T-cell (primary cell): ENCODE measurements at regions not wholly inside any gene's neighbourhood (a gene's known extent, or its start where the extent isn't known, plus 50 kb on each side); places are given as distances from the start of the nearest gene placed in this dataset.

ENCODE experiments used
- ATAC-seq, 4 experiments: fragments of 200-7000 bp in 3 of 4; fragments of 150-1000 bp in 1 of 4; cut with Tn5 transposase; replicated peaks in 1 of 4; 1 replicate in 3 of 4; 2 replicates in 1 of 4; pipeline ENCODE4 v1.10.0; 2021; ENCODE audit warnings: moderate library complexity in 3 of 4, mild to moderate bottlenecking in 2 of 4, moderate number of reproducible peaks in 1 of 4
- CTCF ChIA-PET, 2 donors: fragments of 300-600 bp; sonication (Branson Sonifier 250); formaldehyde crosslinking; loops; one replicate each; lab custom pipeline; 2022; ENCODE audit warnings: antibody characterized with exemption in 2 of 2; lab: Charles Lee
- POLR2A ChIA-PET, 2 donors: fragments of 300-600 bp; sonication (Branson Sonifier 250); formaldehyde crosslinking; loops; one replicate each; lab custom pipeline; 2022; ENCODE audit warnings: antibody characterized with exemption in 2 of 2; lab: Charles Lee
- DNase-seq, 35 experiments: peaks; one replicate each; pipeline versions ENCODE4 v3.0.0 to v3.0.0-alpha.2; 2013 to 2023
- H3K27ac ChIP-seq: one replicate; pipeline ENCODE4 v1.5.1; 2013; ENCODE audit warnings: low read length
- H3K27me3 ChIP-seq, 2 experiments: replicated peaks in 1 of 2; 1 replicate in 1 of 2; 2 replicates in 1 of 2; pipeline versions ENCODE4 v1.6.1 to v1.7.0; 2013; ENCODE audit warnings: low read length in 1 of 2, mixed read lengths in 1 of 2; ENCODE audit not compliant: control insufficient read depth in 2 of 2, insufficient read depth in 2 of 2; ENCODE audit errors: extremely low read depth in 1 of 2
- H3K36me3 ChIP-seq, 2 donors: 1 replicate in 1 of 2; 2 replicates in 1 of 2; pipeline versions ENCODE4 v1.6.1 to v1.7.0; 2013; ENCODE audit warnings: low read length in 1 of 2; ENCODE audit not compliant: control insufficient read depth in 2 of 2, insufficient read depth in 1 of 2; ENCODE audit errors: extremely low read depth in 1 of 2
- H3K4me1 ChIP-seq, 2 experiments: 1 replicate in 1 of 2; 2 replicates in 1 of 2; pipeline versions ENCODE4 v1.6.1 to v1.7.0; 2013; ENCODE audit warnings: low read length in 2 of 2, mixed read lengths in 1 of 2; ENCODE audit not compliant: insufficient read depth in 2 of 2, control insufficient read depth in 1 of 2; ENCODE audit errors: extremely low read depth in 1 of 2
- H3K4me3 ChIP-seq, 2 donors: 1 replicate in 1 of 2; 2 replicates in 1 of 2; pipeline versions ENCODE4 v1.5.1 to v1.7.0; 2013; ENCODE audit warnings: mild to moderate bottlenecking in 2 of 2, low read length in 1 of 2, moderate library complexity in 1 of 2; ENCODE audit not compliant: control insufficient read depth in 1 of 2; ENCODE audit errors: extremely low read depth in 1 of 2
- H3K9me3 ChIP-seq: 2 replicates; pipeline ENCODE4 v1.7.0; 2013
- H3K27ac Mint-ChIP-seq, 2 donors: one replicate each; pipeline ENCODE4 v1.8.0; 2020 to 2021; ENCODE audit warnings: mild to moderate bottlenecking in 2 of 2, mixed read lengths in 2 of 2
- H3K27me3 Mint-ChIP-seq, 2 donors: one replicate each; pipeline ENCODE4 v1.8.0; 2021 to 2022; ENCODE audit warnings: mixed read lengths in 2 of 2
- H3K36me3 Mint-ChIP-seq: one replicate; pipeline ENCODE4 v1.8.0; 2021; ENCODE audit warnings: mixed read lengths
- H3K4me1 Mint-ChIP-seq, 3 donors: one replicate each; pipeline ENCODE4 v1.8.0; 2020 to 2022; ENCODE audit warnings: mixed read lengths in 3 of 3, mild to moderate bottlenecking in 1 of 3
- H3K4me3 Mint-ChIP-seq, 3 donors: one replicate each; pipeline ENCODE4 v1.8.0; 2020 to 2022; ENCODE audit warnings: mild to moderate bottlenecking in 3 of 3, mixed read lengths in 3 of 3, moderate library complexity in 3 of 3
- H3K9me3 Mint-ChIP-seq, 3 donors: one replicate each; pipeline ENCODE4 v1.8.0; 2020 to 2022; ENCODE audit warnings: mixed read lengths in 3 of 3
- WGBS: methylation state at CpG from one replicate; pipeline ENCODE4 v1.1.5; 2013; ENCODE audit warnings: missing lambda C conversion rate; ENCODE audit not compliant: insufficient coverage; 5-methylcytosine and 5-hydroxymethylcytosine counted together

GRCh38 chr5:68544648-68545552 is 329.3 kb downstream of the PIK3R1 start:
- H3K27ac Mint-ChIP-seq: no peak overlapping the region
- Histone ChIP-seq H3K4me3 (no peak overlapping the region), H3K9me3 (no peaks in the 10 kb centered on the region), H3K36me3 (no peaks in the 10 kb centered on the region), H3K27me3 (peaks cover 0 to 6% of the 10 kb centered on the region in 2 experiments), H3K4me1 (no peaks in the 10 kb centered on the region), H3K27ac (no peak overlapping the region)
- H3K9me3 Mint-ChIP-seq: no peaks in the 10 kb centered on the region
- POLR2A ChIA-PET: interaction anchor here in 1 of 2 donors (0.5 kb wide), 1 partner anchor 1856 kb away, joined by 3 read pairs; no protein-coding TSS in a partner anchor
- no peak overlapping the region for H3K4me3 Mint-ChIP-seq
- peaks cover 5 to 8% of the 10 kb centered on the region in 2 donors for H3K27me3 Mint-ChIP-seq
- H3K36me3 Mint-ChIP-seq: no peaks in the 10 kb centered on the region
- no peak for DNase-seq
- WGBS: no CpG with 5 or more reads among the region's 14 CpGs
- CTCF ChIA-PET: no interaction called here
- ATAC-seq: no peak
- peaks cover 3 to 8% (median 8%) of the 10 kb centered on the region in 3 donors for H3K4me1 Mint-ChIP-seq

GRCh38 chr5:68545636-68546295 is 330.2 kb downstream of the PIK3R1 start:
- ChIA-PET CTCF (no interaction called here), POLR2A (no interaction called here)
- no peaks in the 10 kb centered on the region for H3K9me3 ChIP-seq
- H3K4me1 ChIP-seq: no peaks in the 10 kb centered on the region
- H3K27me3 ChIP-seq: peaks cover 0 to 5% of the 10 kb centered on the region in 2 experiments
- no peak overlapping the region for H3K4me3 ChIP-seq
- WGBS: 91% methylated on average over 4 of the region's 7 CpGs
- peaks cover 3% of the 10 kb centered on the region in 2 donors for H3K27me3 Mint-ChIP-seq
- H3K9me3 Mint-ChIP-seq: no peaks in the 10 kb centered on the region
- H3K4me3 Mint-ChIP-seq: no peak overlapping the region
- ATAC-seq (no peak), DNase-seq (no peak)
- H3K4me1 Mint-ChIP-seq: peaks cover 3 to 8% (median 8%) of the 10 kb centered on the region in 3 donors
- H3K36me3 Mint-ChIP-seq: no peaks in the 10 kb centered on the region
- no peak overlapping the region for H3K27ac ChIP-seq
- H3K27ac Mint-ChIP-seq: no peak overlapping the region
- no peaks in the 10 kb centered on the region for H3K36me3 ChIP-seq

GRCh38 chr5:68547056-68547455 is 331.5 kb downstream of the PIK3R1 start:
- H3K36me3 ChIP-seq: no peaks in the 10 kb centered on the region
- H3K36me3 Mint-ChIP-seq: peaks cover 3% of the 10 kb centered on the region

DNA sequence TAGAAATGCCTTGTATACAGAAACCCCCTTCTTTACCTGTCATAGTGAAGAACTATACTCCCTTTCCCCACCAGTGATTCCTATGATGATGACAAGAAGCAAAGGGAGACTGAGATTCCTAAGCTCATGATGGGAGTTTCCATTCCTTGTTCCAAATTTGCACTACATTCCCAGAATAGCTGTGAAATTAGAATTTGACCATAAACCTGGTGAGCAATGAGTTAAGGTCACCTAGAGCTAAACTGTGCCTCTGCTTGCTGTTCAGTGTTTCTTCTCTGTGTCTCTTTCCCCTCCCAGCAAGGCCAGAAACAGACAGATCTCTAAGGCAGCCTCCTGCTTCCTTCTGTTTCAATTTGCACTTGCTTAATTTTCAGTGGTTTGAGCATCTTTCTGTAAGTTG is 332.1 kb downstream of the PIK3R1 start:
- no peak for ATAC-seq
- H3K27ac ChIP-seq: no peak overlapping the region
- Mint-ChIP-seq H3K4me1 (peaks cover 3 to 8% (median 6%) of the 10 kb centered on the region in 3 donors), H3K9me3 (no peaks in the 10 kb centered on the region), H3K36me3 (peaks cover 3% of the 10 kb centered on the region), H3K27me3 (peaks cover 0 to 3% of the 10 kb centered on the region in 2 donors), H3K27ac (no peak overlapping the region), H3K4me3 (no peak overlapping the region)
- ChIA-PET CTCF (no interaction called here), POLR2A (no interaction called here)
- no peaks in the 10 kb centered on the region for H3K4me1 ChIP-seq
- no peaks in the 10 kb centered on the region for H3K9me3 ChIP-seq
- no peak for DNase-seq
- peaks cover 0 to 4% of the 10 kb centered on the region in 2 experiments for H3K27me3 ChIP-seq
- H3K4me3 ChIP-seq: no peak overlapping the region
- H3K36me3 ChIP-seq: no peaks in the 10 kb centered on the region

More at GRCh38 chr5:68547056-68547455, 331.5 kb downstream of the PIK3R1 start:
- ATAC-seq (no peak), DNase-seq (no peak)
- peaks cover 0 to 3% of the 10 kb centered on the region in 2 donors for H3K27me3 Mint-ChIP-seq
- H3K9me3 Mint-ChIP-seq: no peaks in the 10 kb centered on the region
- Histone ChIP-seq H3K4me1 (no peaks in the 10 kb centered on the region), H3K4me3 (no peak overlapping the region), H3K27ac (no peak overlapping the region), H3K9me3 (no peaks in the 10 kb centered on the region), H3K27me3 (peaks cover 0 to 4% of the 10 kb centered on the region in 2 experiments)
- ChIA-PET POLR2A (no interaction called here), CTCF (no interaction called here)
- no peak overlapping the region for H3K4me3 Mint-ChIP-seq
- no CpG with 5 or more reads among the region's 3 CpGs for WGBS
- H3K4me1 Mint-ChIP-seq: peaks cover 3 to 8% (median 8%) of the 10 kb centered on the region in 3 donors
- H3K27ac Mint-ChIP-seq: no peak overlapping the region

GRCh38 chr5:68548959-68549676 is 333.6 kb downstream of the PIK3R1 start:
- POLR2A ChIA-PET: no interaction called here
- no peaks in the 10 kb centered on the region for H3K4me1 Mint-ChIP-seq
- Histone ChIP-seq H3K4me1 (no peaks in the 10 kb centered on the region), H3K27me3 (peaks cover 0 to 4% of the 10 kb centered on the region in 2 experiments), H3K36me3 (no peaks in the 10 kb centered on the region), H3K4me3 (no peak overlapping the region), H3K27ac (no peak overlapping the region), H3K9me3 (no peaks in the 10 kb centered on the region)
- H3K4me3 Mint-ChIP-seq: no peak overlapping the region
- H3K36me3 Mint-ChIP-seq: peaks cover 3% of the 10 kb centered on the region
- WGBS: 92% methylated on average over 6 of the region's 13 CpGs
- H3K9me3 Mint-ChIP-seq: no peaks in the 10 kb centered on the region
- no peak overlapping the region for H3K27ac Mint-ChIP-seq
- ATAC-seq (no peak), DNase-seq (no peak)
- peaks cover 0 to 3% of the 10 kb centered on the region in 2 donors for H3K27me3 Mint-ChIP-seq
- CTCF ChIA-PET: no interaction called here

GRCh38 chr5:68550015-68550414 is 334.5 kb downstream of the PIK3R1 start:
- CTCF ChIA-PET: no interaction called here
- H3K27ac ChIP-seq: no peak overlapping the region
- no peak overlapping the region for H3K4me3 ChIP-seq
- no peaks in the 10 kb centered on the region for H3K36me3 ChIP-seq
- Mint-ChIP-seq H3K4me1 (no peaks in the 10 kb centered on the region), H3K9me3 (no peaks in the 10 kb centered on the region), H3K27ac (no peak overlapping the region), H3K27me3 (peaks cover 0 to 3% of the 10 kb centered on the region in 2 donors), H3K36me3 (peaks cover 3% of the 10 kb centered on the region), H3K4me3 (no peak overlapping the region)
- no peak for DNase-seq
- no peaks in the 10 kb centered on the region for H3K4me1 ChIP-seq
- H3K9me3 ChIP-seq: no peaks in the 10 kb centered on the region
- no peak for ATAC-seq
- POLR2A ChIA-PET: no interaction called here
- H3K27me3 ChIP-seq: peaks cover 0 to 1% of the 10 kb centered on the region in 2 experiments
